ENCODE measurements at regions not wholly inside any gene's neighbourhood (a gene's known extent, or its start where the extent isn't known, plus 50 kb on each side); places are given as distances from the start of the nearest gene placed in this dataset.

DNA sequence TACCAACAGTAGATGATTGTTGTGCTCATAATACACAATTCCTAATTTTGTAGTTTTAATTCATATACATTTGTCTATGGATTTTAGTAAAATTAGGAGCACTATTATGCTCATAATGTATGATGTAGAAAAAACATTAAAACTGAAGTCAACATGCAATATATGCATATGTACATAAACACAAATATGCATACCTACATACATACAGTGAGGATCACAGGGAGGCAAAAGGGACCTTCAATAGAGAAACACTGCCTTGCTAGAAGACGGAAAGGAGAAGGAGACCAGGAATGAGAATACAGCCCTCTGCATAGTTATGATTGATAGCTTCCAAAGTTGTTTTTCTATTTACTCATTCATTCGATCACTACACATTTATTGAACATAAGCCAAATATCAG is 606.5 kb downstream of the LMO4 start:
- DNase-seq = no peak

GRCh38 chr1:87937831-87938395 is 609.2 kb downstream of the LMO4 start:
- DNase-seq = no peak

GRCh38 chr1:87938631-87939030 is 610.0 kb downstream of the LMO4 start:
- no peak for DNase-seq

GRCh38 chr1:87939444-87939843 is 610.8 kb downstream of the LMO4 start:
- DNase-seq = no peak

GRCh38 chr1:87940421-87940820 is 611.7 kb downstream of the LMO4 start:
- DNase-seq = no peak

DNA sequence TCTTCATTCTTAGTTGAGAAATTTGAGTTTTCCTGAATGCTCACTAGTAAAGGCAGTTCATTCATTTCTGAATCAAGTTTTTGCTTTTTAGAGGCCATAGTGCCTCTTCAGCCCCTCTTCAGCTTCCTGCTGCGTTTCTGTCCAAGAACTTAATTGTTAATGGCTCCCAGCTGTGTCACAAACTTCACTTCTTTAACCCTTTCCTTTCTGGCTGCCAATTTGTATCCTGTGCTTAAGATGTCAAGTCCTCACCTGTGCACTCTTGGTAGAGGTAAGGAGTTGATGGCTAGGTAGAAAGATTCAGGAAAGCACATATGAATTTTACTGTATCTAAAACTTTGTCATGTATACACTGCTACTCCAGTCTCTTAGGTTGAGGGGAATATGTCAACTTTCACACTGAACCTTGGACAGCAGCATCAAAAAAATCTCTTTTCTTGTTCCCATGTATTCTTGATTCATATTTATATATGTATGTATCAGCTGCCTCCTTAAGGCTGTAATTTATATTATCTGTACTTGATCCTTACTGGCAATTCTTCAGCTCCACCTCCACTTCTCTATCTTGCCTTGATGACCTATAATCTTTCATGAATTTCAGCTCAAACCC is 612.8 kb downstream of the LMO4 start:
- DNase-seq = no peak

DNA sequence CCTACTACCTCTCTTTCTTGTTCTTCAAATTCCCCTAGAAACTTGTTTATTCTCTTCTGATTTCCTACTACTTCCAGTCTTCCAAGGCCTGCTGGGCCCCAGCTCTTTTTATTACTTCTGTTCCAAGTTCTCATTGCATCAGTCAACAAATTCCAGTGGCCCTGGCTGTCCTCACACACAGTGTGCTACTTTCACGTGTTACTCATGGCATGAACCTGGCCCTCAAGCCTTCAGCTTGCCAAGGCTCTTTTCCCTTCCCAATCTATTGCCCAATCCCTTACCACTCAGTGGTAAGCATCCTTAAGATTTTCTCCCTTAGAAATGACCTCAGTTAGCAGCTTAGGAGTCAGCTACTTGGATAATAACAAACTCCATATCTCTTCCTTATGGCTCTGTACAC is 613.5 kb downstream of the LMO4 start:
- DNase-seq = no peak

DNA sequence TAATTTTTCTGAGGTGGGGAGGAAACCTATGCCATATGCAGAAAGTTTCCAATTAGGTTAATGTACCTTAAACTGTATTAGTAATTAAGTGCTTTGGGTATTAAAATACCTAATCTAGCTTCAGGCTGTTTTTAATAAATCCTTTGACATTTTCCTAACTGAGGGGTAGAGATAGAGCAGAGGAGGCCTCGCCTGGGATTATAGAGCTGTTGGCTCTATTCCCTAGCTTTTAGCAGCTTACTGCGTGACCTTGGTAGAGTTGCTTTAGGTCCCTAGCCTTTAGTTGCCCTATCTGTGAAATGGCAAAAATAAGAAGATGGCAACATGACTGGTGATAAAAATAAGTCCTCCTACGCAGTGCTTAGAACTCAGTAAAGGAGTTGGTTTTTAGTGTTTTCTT is 621.0 kb downstream of the LMO4 start:
- no peak for DNase-seq

GRCh38 chr1:87950369-87950768 is 621.7 kb downstream of the LMO4 start:
- no peak for DNase-seq

DNA sequence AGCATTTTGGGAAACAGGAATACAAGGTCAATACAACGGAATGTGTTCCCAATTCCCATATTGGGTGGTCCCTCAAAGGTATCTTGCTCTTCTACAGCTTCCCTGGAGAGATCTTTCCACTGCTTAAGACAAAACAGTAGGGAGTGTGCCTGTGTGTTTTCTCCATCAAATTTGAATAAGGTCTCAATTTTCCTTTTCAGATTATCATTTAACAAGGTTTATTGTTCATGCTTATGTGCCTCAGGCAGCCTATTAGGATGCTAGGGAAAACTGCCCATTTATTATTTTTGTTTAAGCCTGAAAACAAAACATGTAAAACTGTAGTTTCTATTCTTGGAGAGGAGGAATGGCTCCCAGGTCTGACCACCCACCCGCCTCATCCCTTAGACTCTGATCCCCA is 622.7 kb downstream of the LMO4 start:
- DNase-seq = no peak

DNA sequence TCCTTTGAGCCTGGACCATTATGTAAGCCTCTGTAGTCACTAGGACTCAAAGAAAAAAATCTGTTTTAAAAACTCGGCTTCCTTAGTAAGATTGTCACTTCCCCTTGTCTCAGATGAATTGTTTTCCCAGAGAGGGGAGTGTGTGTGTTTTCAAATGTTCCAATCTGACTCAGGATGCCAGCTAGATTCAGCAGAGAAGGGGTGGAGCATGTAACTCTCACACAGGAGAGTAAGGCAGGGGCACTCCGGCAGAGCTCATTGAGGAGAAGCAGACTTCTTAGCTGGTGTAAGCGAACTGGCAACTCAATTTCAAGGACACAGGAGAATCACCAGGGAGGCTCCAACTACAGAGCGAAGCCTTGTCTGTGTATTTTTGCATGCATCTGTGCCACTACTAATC is 623.2 kb downstream of the LMO4 start:
- DNase-seq = no peak

- no peak for DNase-seq
Observed at GRCh38 chr1:87953121-87953520, 624.4 kb downstream of the LMO4 start.

DNA sequence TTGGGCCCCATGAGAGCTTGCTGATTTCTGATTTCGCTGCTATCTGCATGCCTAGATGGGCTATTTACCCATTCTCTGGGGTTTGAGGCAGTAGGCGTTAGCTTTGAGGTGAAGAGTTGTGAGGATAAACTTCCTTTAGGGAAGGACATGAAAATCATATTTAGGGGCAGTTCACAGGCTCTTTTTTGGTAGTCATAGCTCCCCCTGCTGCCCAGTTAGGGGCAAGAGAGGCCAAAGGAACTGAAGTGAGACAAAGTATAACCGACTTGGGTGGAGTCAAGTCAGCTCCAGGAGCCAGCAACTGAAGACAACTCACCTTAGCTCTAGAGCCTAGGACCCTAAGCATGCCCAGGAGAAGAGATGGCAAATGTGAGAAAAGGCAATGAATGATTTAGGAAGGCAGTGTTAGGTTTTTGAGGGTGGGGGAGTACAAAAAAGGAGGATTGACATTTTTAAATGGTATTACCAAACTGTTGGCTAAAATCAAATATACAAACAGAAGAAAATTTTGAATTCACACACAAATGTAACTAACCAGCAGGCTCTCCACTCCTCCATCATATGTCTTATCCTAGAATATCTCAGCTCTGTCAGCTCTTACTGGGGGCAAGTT is 625.2 kb downstream of the LMO4 start:
- peak; percentile 57 for DNase-seq

DNA sequence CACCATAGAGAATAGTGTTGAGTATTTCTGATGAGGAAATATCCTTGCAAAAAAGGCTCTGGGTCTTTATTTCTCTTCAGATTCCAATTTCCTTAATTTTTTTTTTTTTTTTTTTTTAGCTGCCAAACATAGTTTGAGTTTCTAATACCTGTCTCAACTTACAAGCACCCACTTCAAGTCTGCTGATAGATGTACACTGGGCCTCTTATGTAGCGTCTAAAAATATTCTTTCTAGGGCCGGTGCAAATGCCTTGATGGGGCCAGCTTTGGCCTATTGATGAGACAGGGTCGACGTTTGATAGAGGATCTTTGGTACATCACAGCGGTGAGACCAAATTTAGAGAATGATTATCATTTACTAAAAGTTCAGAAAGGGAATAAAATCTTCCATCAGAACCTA is 626.4 kb downstream of the LMO4 start:
- no peak for DNase-seq

GRCh38 chr1:87956072-87956471 is 627.4 kb downstream of the LMO4 start:
- no peak for DNase-seq

- DNase-seq = no peak
Observed at GRCh38 chr1:87956750-87957149, 628.1 kb downstream of the LMO4 start.

DNA sequence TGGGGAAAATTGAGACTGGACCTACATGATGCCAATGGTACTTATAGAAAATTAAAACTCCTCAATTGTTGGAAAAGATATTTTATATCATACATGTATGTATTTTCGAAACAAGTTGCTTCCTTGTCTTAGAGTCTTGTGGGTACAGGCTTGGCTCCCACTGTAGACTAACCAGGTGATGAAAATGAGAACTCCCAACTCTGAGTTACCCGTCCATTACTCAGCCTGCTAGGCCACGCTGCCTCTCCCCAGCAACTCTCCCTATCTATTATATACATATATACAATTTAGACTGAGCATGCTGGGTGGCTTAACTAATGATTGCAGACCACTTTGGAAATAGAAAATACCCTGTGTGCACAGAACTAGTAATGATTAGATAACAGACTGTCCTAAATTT is 628.7 kb downstream of the LMO4 start:
- no peak for DNase-seq

GRCh38 chr1:87958201-87958600 is 629.5 kb downstream of the LMO4 start:
- no peak for DNase-seq

DNA sequence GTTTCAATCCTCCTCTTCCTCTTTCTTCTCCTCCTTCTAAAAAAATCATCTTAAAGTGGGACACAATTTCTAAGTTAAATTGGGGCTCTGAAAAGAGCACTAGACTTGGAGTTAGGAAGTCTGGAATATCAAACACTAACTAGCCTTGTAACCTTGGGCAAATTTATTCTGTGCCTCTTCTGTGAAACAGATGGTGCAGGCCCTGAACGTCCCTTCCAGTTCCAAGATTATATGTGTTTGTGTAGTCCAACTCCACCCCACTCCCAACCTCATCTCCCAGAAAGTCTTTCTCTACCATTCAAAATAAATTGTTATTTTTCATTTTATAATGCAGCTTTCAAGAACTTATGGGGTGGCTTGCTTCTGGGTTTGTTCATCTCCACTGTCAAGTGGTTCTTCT is 630.0 kb downstream of the LMO4 start:
- DNase-seq = no peak

DNA sequence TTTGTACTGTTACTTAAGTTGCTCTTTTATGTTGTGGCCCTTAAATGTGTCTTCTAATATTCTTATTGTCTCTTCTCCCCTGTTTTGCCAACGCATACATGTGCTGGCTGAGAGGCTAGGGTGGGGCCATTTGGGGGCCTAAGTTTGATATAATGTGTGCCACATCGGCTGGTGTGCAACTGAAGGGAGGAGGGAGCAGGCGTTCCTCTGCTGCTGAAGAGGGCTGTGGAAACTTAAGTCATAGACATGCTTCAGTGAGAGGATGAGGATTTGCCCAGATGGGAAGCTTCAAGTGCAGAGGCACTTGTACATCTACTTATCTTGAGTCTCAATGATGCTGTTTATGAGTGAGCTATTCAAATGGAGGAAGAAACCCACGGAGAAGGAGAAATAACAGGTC is 630.6 kb downstream of the LMO4 start:
- DNase-seq = no peak

DNA sequence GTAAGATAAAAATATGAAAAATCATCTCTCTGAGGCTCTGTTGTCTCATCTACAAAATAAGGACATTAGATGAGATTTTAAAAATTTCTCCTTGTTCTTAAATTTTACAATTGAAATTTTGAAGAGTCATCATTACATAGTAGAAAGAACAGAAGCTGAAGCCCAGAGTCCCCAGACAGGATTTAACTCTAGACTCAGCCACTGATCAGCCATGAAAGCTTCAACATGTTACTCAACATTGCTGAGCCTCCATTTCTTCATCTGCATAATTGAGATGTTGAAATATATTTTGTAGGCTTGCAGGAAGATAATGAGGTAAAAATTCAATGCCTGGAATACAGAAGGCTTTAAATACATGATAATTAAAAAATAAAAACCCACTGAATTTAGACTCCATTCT is 633.3 kb downstream of the LMO4 start:
- DNase-seq = no peak

DNA sequence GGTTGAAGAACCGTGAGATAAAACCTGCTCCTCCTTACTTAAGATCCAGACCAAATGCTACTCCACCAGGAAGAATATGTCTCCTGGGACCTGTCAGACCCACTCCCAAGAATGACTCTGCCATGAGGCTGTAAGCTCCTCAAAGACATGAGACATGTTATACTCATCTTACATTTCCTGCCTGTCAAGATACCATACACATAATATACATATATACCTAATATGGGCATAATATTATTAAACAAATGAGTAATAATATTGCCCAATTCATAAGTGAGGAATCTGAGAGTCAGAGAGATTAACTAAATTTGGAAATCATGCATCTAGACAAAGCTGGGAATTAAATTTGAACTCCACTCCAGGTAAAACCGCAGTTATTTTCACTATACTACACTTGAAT is 634.9 kb downstream of the LMO4 start:
- DNase-seq = no peak

DNA sequence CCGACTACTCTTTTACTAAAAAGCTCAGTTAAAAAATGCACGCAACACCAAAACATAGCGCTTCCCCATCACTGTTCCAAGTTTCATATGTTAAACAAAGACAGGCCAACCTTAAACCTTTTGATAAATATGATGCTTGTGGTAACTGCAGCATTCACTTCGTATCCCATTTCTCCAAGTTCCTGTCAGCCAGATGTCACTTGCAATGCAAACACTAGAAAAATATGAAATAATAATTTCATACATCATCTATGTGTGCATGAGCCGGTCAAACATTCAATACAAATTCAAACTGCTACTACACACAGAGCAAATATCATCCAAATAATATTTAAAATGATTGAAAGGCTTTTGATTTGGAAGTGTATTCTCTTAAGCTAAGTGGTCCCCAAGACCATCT is 636.5 kb downstream of the LMO4 start:
- no peak for DNase-seq

DNA sequence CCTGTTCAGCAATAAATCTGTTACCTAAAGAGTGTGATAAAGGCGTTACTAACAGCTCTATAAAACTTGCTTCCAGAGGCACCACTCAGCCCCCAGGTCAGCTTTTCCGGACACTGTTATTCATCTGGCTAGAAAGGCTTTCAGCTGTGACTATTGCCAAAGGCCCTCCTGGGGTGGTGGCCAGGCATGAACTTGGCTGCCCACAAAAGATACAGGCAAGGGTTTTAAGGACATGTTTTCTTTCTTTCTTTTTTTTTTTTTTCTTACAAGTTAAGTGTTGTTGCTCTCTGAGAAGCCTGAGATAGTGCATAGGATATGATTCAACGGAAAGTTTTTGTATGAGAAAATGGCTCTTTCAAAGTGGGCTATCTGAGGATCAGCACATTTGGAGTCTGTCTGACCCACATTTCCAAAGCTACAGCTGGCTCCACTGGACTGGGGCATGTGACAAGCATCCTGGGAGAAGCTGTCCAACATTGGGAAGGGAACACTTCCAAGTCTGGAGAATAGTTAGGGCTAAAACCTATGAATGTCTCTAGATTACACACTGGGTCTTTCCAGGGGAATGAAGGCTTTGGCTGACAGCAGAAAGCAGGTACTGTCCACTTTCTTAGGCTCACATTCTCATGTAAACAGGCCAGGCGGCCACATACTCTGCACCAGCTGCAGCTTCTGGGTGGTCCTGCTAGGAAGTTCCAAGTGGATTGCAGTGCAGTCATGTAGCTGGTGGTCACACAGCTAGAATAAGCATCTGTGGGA is 639.7 kb downstream of the LMO4 start:
- no peak for DNase-seq
